GM12874 (cell line): ENCODE measurements at regions not wholly inside any gene's neighbourhood (a gene's known extent, or its start where the extent isn't known, plus 50 kb on each side); places are given as distances from the start of the nearest gene placed in this dataset.

Experiments used
- CTCF ChIP-seq: IDR thresholded peaks from 2 replicates; pipeline ENCODE4 v1.5.1; 2011; ENCODE audit warnings: low read depth, mild to moderate bottlenecking, control low read depth, low read length, moderate library complexity; ENCODE audit not compliant: insufficient read depth

- no peak for TF ChIP-seq CTCF
These were observed 654.5 kb upstream of the CDH2 start for GRCh38 chr18:28831476-28831875.

GRCh38 chr18:28826107-28826506, 649.2 kb upstream of the CDH2 start:
- no peak for TF ChIP-seq CTCF

GRCh38 chr18:28824183-28824574, 647.2 kb upstream of the CDH2 start:
- no peak for TF ChIP-seq CTCF

GRCh38 chr18:28823506-28824182, 646.7 kb upstream of the CDH2 start:
- no peak for TF ChIP-seq CTCF

- TF ChIP-seq CTCF: no peak
These were observed 643.4 kb upstream of the CDH2 start for GRCh38 chr18:28820353-28820752.

- no peak for TF ChIP-seq CTCF
These were observed 639.2 kb upstream of the CDH2 start for GRCh38 chr18:28816155-28816554.

GRCh38 chr18:28814365-28814764, 637.4 kb upstream of the CDH2 start:
- TF ChIP-seq CTCF: no peak
